Sciatic nerve (tissue), 2 donors: ENCODE measurements at regions not wholly inside any gene's neighbourhood (a gene's known extent, or its start where the extent isn't known, plus 50 kb on each side); places are given as distances from the start of the nearest gene placed in this dataset.

Experiments used
- ATAC-seq: fragments of 200-7000 bp; cut with Tn5 transposase; one replicate; pipeline ENCODE4 v1.9.1; 2020; ENCODE audit warnings: mild to moderate bottlenecking, moderate library complexity
- DNase-seq: peaks from one replicate; pipeline ENCODE4 v3.0.0-alpha.2; 2020; ENCODE audit warnings: low spot score
- intact Hi-C: fragments of 100-400 bp; cut with DNase I; formaldehyde crosslinking; loops from one replicate; pipeline ENCODE4 v1.14.2; 2022
- donor health status: DM: no; HTN: no; CAD: no.
- donor health status: DM: no; HTN: no; CAD: no.

DNA sequence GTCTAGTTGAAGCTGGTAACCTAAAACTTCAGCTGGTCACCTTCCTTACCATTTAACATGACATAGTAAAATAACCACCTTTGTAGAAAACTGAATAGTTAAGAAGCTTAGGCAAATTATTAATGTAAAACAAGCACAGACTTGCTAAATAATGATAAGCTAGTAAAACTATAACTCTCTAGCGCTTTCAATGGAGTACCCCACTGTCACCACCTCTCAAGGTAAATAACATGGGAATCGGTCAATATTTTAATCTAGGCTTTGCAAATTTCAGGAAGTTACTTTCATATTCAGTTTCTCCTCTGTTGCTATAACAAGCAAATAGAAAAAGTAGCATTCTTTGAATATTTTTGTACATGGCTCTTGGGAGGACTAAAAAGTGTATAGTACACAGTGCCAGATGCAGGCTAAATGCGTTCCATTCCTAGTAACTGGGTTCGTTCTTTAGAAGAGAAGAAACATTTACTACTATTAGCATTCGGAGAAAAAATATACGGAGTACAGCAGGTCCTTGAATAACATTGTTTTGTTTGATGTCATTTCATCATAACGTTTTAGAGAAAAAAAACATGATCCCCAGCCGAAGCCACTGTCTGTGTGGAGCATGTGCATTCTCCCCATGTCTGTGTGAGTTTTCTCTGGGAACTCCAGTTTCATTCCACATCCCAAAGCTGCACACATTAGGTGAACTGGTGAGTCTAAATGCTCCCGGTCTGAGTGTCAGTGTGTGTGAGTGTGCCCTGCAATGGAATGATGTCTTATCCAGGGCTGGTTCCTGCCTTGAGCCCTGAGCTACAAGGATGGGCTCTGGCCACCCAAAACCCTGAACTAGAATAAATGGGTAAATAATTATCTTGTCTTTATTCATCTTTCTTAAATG is 52.5 kb downstream of the EPRS1 start:
- DNase-seq (no peak), ATAC-seq (peak; percentile 10)
- intact Hi-C loops: no loop called here

- DNase-seq (no peak), ATAC-seq (no peak)
- intact Hi-C loops: no loop called here
Observed at GRCh38 chr1:219991919-219992318, 54.4 kb downstream of the EPRS1 start.

GRCh38 chr1:219991511-219991810 is 54.8 kb downstream of the EPRS1 start:
- no peak for DNase-seq
- ATAC-seq: no peak
- intact Hi-C loops: no loop called here

- DNase-seq (no peak), ATAC-seq (no peak)
- intact Hi-C loops: no loop called here
Observed at GRCh38 chr1:219990782-219991510, 55.4 kb downstream of the EPRS1 start.

GRCh38 chr1:219989766-219990165 is 56.5 kb downstream of the EPRS1 start:
- no peak for DNase-seq
- intact Hi-C loops: no loop called here
- ATAC-seq: no peak

- DNase-seq (no peak), ATAC-seq (no peak)
- intact Hi-C loops: no loop called here
Observed at GRCh38 chr1:219988818-219989217, 57.5 kb downstream of the EPRS1 start.

DNA sequence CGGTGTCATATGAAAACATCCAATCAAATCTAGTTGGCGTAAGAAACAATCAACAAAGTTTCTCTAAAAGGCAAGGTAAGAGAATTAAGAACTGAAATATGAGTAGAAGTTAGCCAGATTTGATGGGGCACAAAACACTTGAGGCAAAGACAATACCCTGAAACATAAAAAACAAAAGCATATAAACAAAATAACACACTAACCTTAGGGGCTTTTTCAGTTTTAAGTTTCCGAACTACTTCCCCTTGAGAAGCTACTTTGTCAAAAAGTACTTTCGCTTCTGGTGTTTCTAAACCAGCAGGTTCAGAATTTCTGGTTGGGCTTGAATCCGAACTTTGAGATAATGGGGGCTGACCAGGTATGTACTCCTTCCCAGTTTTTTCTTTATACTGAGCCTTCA is 57.9 kb downstream of the EPRS1 start:
- no peak for DNase-seq
- intact Hi-C loops: no loop called here
- ATAC-seq: no peak

- ATAC-seq (no peak), DNase-seq (no peak)
- intact Hi-C loops: no loop called here
Observed at GRCh38 chr1:219987325-219987724, 59.0 kb upstream of the SLC30A10 start.

DNA sequence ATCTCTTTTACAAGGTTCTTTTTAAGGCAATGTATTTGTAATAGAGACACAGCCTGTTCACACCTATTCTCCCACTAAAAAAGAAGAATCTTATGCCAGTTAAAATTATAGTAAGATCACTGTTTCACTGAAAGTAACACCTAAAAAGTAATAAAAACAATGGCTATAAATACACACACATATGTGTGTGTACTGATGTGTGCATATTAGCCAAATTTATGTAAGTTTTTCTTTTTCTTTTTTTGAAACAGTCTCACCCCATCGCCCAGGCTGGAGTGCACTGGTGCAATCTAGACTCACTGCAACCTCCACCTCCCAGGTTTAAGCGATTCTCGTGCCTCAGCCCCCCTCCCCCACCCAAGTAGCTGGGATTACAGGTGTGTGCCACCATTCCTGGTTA is 56.8 kb upstream of the SLC30A10 start:
- ATAC-seq: no peak
- DNase-seq: no peak
- intact Hi-C loops: no loop called here
